GM23338 (cell line): ENCODE measurements at regions not wholly inside any gene's neighbourhood (a gene's known extent, or its start where the extent isn't known, plus 50 kb on each side); places are given as distances from the start of the nearest gene placed in this dataset.

Source experiments
- ATAC-seq: fragments of 200-7000 bp; cut with Tn5 transposase; 3 replicates; pipeline ENCODE4 v1.9.1; 2020
- DNase-seq: peaks from one replicate; pipeline ENCODE4 v3.0.0-alpha.2; 2015; ENCODE audit warnings: low spot score
- H2AFZ ChIP-seq: fragments of 200-600 bp; sonication (generic); 2 replicates; pipeline ENCODE4 v1.8.0; 2016; ENCODE audit warnings: antibody characterized with exemption, mild to moderate bottlenecking, moderate library complexity
- H3F3A ChIP-seq: fragments of 200-600 bp; sonication (generic); replicated peaks from 2 replicates; pipeline ENCODE4 v1.8.0; 2017; ENCODE audit warnings: antibody characterized with exemption, mixed run types, low read depth
- H3K27ac ChIP-seq: fragments of 200-600 bp; sonication (generic); 2 replicates; pipeline ENCODE4 v1.6.1; 2016; ENCODE audit warnings: low read depth
- H3K27me3 ChIP-seq: fragments of 200-600 bp; sonication (generic); 2 replicates; pipeline ENCODE4 v1.8.0; 2016; ENCODE audit warnings: mild to moderate bottlenecking, mixed run types, moderate library complexity; ENCODE audit not compliant: insufficient read depth
- H3K36me3 ChIP-seq: fragments of 200-600 bp; sonication (generic); 2 replicates; pipeline ENCODE4 v1.8.0; 2016; ENCODE audit warnings: mild to moderate bottlenecking; ENCODE audit not compliant: insufficient read depth
- H3K4me1 ChIP-seq: fragments of 200-600 bp; sonication (generic); 2 replicates; pipeline ENCODE4 v1.8.0; 2016; ENCODE audit warnings: mild to moderate bottlenecking, moderate library complexity; ENCODE audit not compliant: insufficient read depth
- H3K4me2 ChIP-seq: fragments of 200-600 bp; sonication (generic); 2 replicates; pipeline ENCODE4 v1.7.1; 2017; ENCODE audit warnings: mixed run types
- H3K4me3 ChIP-seq: fragments of 200-600 bp; sonication (generic); 2 replicates; pipeline ENCODE4 v1.6.1; 2016; ENCODE audit warnings: mixed run types
- H3K79me2 ChIP-seq: fragments of 200-600 bp; sonication (generic); replicated peaks from 2 replicates; pipeline ENCODE4 v1.8.0; 2017; ENCODE audit warnings: mild to moderate bottlenecking; ENCODE audit not compliant: insufficient read depth
- H3K9me2 ChIP-seq: fragments of 200-600 bp; sonication (generic); 2 replicates; pipeline ENCODE4 v1.8.0; 2017; ENCODE audit not compliant: insufficient read depth
- H4K20me1 ChIP-seq: fragments of 200-600 bp; sonication (generic); replicated peaks from 2 replicates; pipeline ENCODE4 v1.8.0; 2017; ENCODE audit warnings: mild to moderate bottlenecking; ENCODE audit not compliant: insufficient read depth
- H3K27ac Mint-ChIP-seq: 2 replicates; pipeline ENCODE4 v1.8.0; 2020; ENCODE audit warnings: inconsistent platforms, mild to moderate bottlenecking, moderate library complexity, mixed read lengths
- H3K27me3 Mint-ChIP-seq: 3 replicates; pipeline ENCODE4 v1.8.0; 2022; ENCODE audit warnings: low read depth, mild to moderate bottlenecking, moderate library complexity, mixed read lengths, inconsistent platforms; ENCODE audit not compliant: insufficient read depth, poor library complexity
- H3K36me3 Mint-ChIP-seq: 3 replicates; pipeline ENCODE4 v1.8.0; 2021; ENCODE audit warnings: low read depth, mild to moderate bottlenecking, inconsistent platforms, moderate library complexity, mixed read lengths
- H3K4me1 Mint-ChIP-seq: 3 replicates; pipeline ENCODE4 v1.8.0; 2020; ENCODE audit warnings: mild to moderate bottlenecking, inconsistent platforms, mixed read lengths
- H3K4me3 Mint-ChIP-seq: 3 replicates; pipeline ENCODE4 v1.8.0; 2021; ENCODE audit warnings: moderate library complexity, mild to moderate bottlenecking, inconsistent platforms, mixed read lengths
- H3K9me3 Mint-ChIP-seq: 3 replicates; pipeline ENCODE4 v1.8.0; 2020; ENCODE audit warnings: moderate library complexity, mild to moderate bottlenecking, inconsistent platforms, mixed read lengths
- CREB1 ChIP-seq: fragments of 250-450 bp; sonication (Bioruptor Pico); IDR thresholded peaks from 2 replicates; pipeline ENCODE4 v1.5.0; 2020; ENCODE audit warnings: low read depth, mild to moderate bottlenecking, moderate library complexity
- CTCF ChIP-seq, 2 experiments: fragments of 200-600 bp in 1 of 2; sonication (generic) in 1 of 2; conservative IDR thresholded peaks; 2 replicates each; pipeline versions ENCODE4 v1.5.1 to v1.6.1; 2016 to 2017; ENCODE audit warnings: antibody characterized with exemption in 2 of 2, low read depth in 2 of 2, mild to moderate bottlenecking in 2 of 2, moderate library complexity in 1 of 2
- ETS1 ChIP-seq: IDR thresholded peaks from 2 replicates; pipeline ENCODE4 v1.6.1; 2016; ENCODE audit warnings: antibody characterized with exemption
- EZH2 ChIP-seq: fragments of 200-600 bp; sonication (generic); IDR thresholded peaks from one replicate; pipeline ENCODE4 v1.8.0; 2017; ENCODE audit warnings: antibody characterized with exemption, mild to moderate bottlenecking, low read depth; ENCODE audit not compliant: unreplicated experiment
- EZH2phosphoT487 ChIP-seq: fragments of 200-600 bp; sonication (generic); IDR thresholded peaks from one replicate; pipeline ENCODE4 v1.8.1; 2018; ENCODE audit warnings: antibody characterized with exemption; ENCODE audit not compliant: unreplicated experiment
- JUNB ChIP-seq: IDR thresholded peaks from one replicate; pipeline ENCODE4 v1.6.1; 2016; ENCODE audit warnings: antibody characterized with exemption; ENCODE audit not compliant: unreplicated experiment
- NANOG ChIP-seq: IDR thresholded peaks from 2 replicates; pipeline ENCODE4 v1.6.1; 2016; ENCODE audit warnings: antibody characterized with exemption, borderline replicate concordance
- POLR2AphosphoS5 ChIP-seq: IDR thresholded peaks from 2 replicates; pipeline ENCODE4 v1.6.1; 2016; ENCODE audit warnings: antibody characterized with exemption, low read depth
- REST ChIP-seq: IDR thresholded peaks from one replicate; pipeline ENCODE4 v1.6.1; 2018; ENCODE audit warnings: antibody characterized with exemption; ENCODE audit not compliant: unreplicated experiment
- STAT1 ChIP-seq: IDR thresholded peaks from one replicate; pipeline ENCODE4 v1.6.1; 2016; ENCODE audit warnings: antibody characterized with exemption; ENCODE audit not compliant: unreplicated experiment
- ZNF114 ChIP-seq: fragments of 250-450 bp; sonication (Bioruptor Pico); IDR thresholded peaks from 2 replicates; pipeline ENCODE4 v1.5.0; 2020; ENCODE audit warnings: mild to moderate bottlenecking, moderate library complexity
- ZNF331 ChIP-seq: fragments of 250-450 bp; sonication (Bioruptor Pico); IDR thresholded peaks from 2 replicates; pipeline ENCODE4 v1.5.0; 2020; ENCODE audit warnings: low read depth, mild to moderate bottlenecking, moderate library complexity

- 0 out of 2 replicates have a peak, but pooled peaks cover 4% of the 10 kb centered on the region for H3K9me2 ChIP-seq
- Mint-ChIP-seq H3K27ac (no peak overlapping the region), H3K4me3 (no peak overlapping the region), H3K36me3 (no peaks in the 10 kb centered on the region), H3K4me1 (no peaks in the 10 kb centered on the region), H3K9me3 (no peaks in the 10 kb centered on the region), H3K27me3 (no peaks in the 10 kb centered on the region)
- H3K27me3 ChIP-seq = no peaks in the 10 kb centered on the region
- ATAC-seq = no peak
- H3K27ac ChIP-seq = no peak overlapping the region
- H3K4me3 ChIP-seq = no peak overlapping the region
- H4K20me1 ChIP-seq = no peaks in the 10 kb centered on the region
- H2AFZ ChIP-seq = no peak overlapping the region
- H3K4me1 ChIP-seq = no peaks in the 10 kb centered on the region
- TF ChIP-seq ETS1 (no peak), CREB1 (no peak), POLR2AphosphoS5 (no peak)
- no peak overlapping the region for H3K4me2 ChIP-seq
- DNase-seq = no peak
- no peaks in the 10 kb centered on the region for H3K36me3 ChIP-seq
- H3F3A ChIP-seq = no peaks in the 10 kb centered on the region
- no peaks in the 10 kb centered on the region for H3K79me2 ChIP-seq
Observed at GRCh38 chr5:39639618-39640089, 214.9 kb upstream of the DAB2 start.

- H3K27ac Mint-ChIP-seq = no peak overlapping the region
- Histone ChIP-seq H4K20me1 (no peaks in the 10 kb centered on the region), H2AFZ (no peak overlapping the region), H3K27me3 (no peaks in the 10 kb centered on the region), H3K79me2 (no peaks in the 10 kb centered on the region), H3K4me1 (no peaks in the 10 kb centered on the region), H3K4me3 (no peak overlapping the region), H3K4me2 (no peak overlapping the region), H3K27ac (no peak overlapping the region), H3K9me2 (no peaks in the 10 kb centered on the region), H3K36me3 (no peaks in the 10 kb centered on the region), H3F3A (no peaks in the 10 kb centered on the region)
- DNase-seq (no peak), ATAC-seq (no peak)
- H3K9me3 Mint-ChIP-seq = no peaks in the 10 kb centered on the region
- H3K4me3 Mint-ChIP-seq = no peak overlapping the region
- no peaks in the 10 kb centered on the region for H3K4me1 Mint-ChIP-seq
- H3K27me3 Mint-ChIP-seq = no peaks in the 10 kb centered on the region
- no peaks in the 10 kb centered on the region for H3K36me3 Mint-ChIP-seq
- no peak for TF ChIP-seq NANOG
- no peak for TF ChIP-seq STAT1
- TF ChIP-seq EZH2 = no peak
- TF ChIP-seq CTCF (conservative IDR thresholded peaks at IDR 0.05; ENCODE audit: low read depth in 2 of 2) = no peak
- TF ChIP-seq POLR2AphosphoS5 = no peak
- TF ChIP-seq JUNB = no peak
- no peak for TF ChIP-seq REST
- no peak for TF ChIP-seq ZNF331 (CRISPR knock-in tag)
- no peak for TF ChIP-seq EZH2phosphoT487
- no peak for TF ChIP-seq ETS1
- TF ChIP-seq CREB1 = no peak
- TF ChIP-seq ZNF114 (CRISPR knock-in tag) = no peak
Observed at GRCh38 chr5:39638813-39639212, 214.0 kb upstream of the DAB2 start.
